ENCODE measurements at regions not wholly inside any gene's neighbourhood (a gene's known extent, or its start where the extent isn't known, plus 50 kb on each side); places are given as distances from the start of the nearest gene placed in this dataset.

- TF ChIP-seq, protein P1, sequence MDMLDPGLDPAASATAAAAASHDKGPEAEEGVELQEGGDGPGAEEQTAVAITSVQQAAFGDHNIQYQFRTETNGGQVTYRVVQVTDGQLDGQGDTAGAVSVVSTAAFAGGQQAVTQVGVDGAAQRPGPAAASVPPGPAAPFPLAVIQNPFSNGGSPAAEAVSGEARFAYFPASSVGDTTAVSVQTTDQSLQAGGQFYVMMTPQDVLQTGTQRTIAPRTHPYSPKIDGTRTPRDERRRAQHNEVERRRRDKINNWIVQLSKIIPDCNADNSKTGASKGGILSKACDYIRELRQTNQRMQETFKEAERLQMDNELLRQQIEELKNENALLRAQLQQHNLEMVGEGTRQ (IDR thresholded peaks at IDR 0.05; ENCODE audit: low read length) = no peak
- no peak for TF ChIP-seq CHD1 (IDR thresholded peaks at IDR 0.05; ENCODE audit: low read depth, low read length)
- no peak for TF ChIP-seq RNF2 (IDR thresholded peaks at IDR 0.05; ENCODE audit: borderline replicate concordance, low read depth, low read length, missing control alignments, poor library complexity, severe bottlenecking)
- no peak for TF ChIP-seq RFX5 (IDR thresholded peaks at IDR 0.05; ENCODE audit: borderline replicate concordance, low read depth, low read length)
- no peak for TF ChIP-seq SP2 (IDR thresholded peaks at IDR 0.05; ENCODE audit: low read length)
- no peak for TF ChIP-seq SIX5 (IDR thresholded peaks at IDR 0.05; ENCODE audit: low read depth, low read length)
- TF ChIP-seq SUZ12 (IDR thresholded peaks at IDR 0.05; ENCODE audit: low read length) = no peak
- TF ChIP-seq BCL11A (IDR thresholded peaks at IDR 0.05; ENCODE audit: low read depth in 2 of 2, low read length in 2 of 2) = no peak
- TF ChIP-seq, protein P2, sequence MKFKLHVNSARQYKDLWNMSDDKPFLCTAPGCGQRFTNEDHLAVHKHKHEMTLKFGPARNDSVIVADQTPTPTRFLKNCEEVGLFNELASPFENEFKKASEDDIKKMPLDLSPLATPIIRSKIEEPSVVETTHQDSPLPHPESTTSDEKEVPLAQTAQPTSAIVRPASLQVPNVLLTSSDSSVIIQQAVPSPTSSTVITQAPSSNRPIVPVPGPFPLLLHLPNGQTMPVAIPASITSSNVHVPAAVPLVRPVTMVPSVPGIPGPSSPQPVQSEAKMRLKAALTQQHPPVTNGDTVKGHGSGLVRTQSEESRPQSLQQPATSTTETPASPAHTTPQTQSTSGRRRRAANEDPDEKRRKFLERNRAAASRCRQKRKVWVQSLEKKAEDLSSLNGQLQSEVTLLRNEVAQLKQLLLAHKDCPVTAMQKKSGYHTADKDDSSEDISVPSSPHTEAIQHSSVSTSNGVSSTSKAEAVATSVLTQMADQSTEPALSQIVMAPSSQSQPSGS (IDR thresholded peaks at IDR 0.05; ENCODE audit: low read length) = no peak
Observed at GRCh38 chr2:236875906-236876505, 209.7 kb upstream of the COPS8 start (continued).

Data from H1 (cell line).